ENCODE measurements at regions not wholly inside any gene's neighbourhood (a gene's known extent, or its start where the extent isn't known, plus 50 kb on each side); places are given as distances from the start of the nearest gene placed in this dataset.
A peak's percentile ranks its signal among the peaks of the same experiment; 100 is the strongest.

- no peak overlapping the region for H3K4me3 ChIP-seq (ENCODE audit: insufficient read depth, low read depth, low read length)
- no peak for DNase-seq
- no peaks in the 10 kb centered on the region; the same call in 1 of the 2 replicates for H3K27me3 ChIP-seq (ENCODE audit: control insufficient read depth, insufficient read depth, low read length)
Observed at GRCh38 chr16:73482310-73482709, 434.4 kb upstream of the ZFHX3 start.

GRCh38 chr16:73480381-73480780 lies 432.5 kb upstream of the ZFHX3 start:
- H3K27me3 ChIP-seq (ENCODE audit: control insufficient read depth, insufficient read depth, low read length), result no peaks in the 10 kb centered on the region; the same call in 1 of the 2 replicates
- peak; percentile 31 for DNase-seq
- H3K36me3 ChIP-seq (replicated peaks; ENCODE audit: control insufficient read depth, insufficient read depth, low read length), result no peaks in the 10 kb centered on the region
- no peak overlapping the region for H3K4me3 ChIP-seq (ENCODE audit: insufficient read depth, low read depth, low read length)

More at GRCh38 chr16:73482310-73482709, 434.4 kb upstream of the ZFHX3 start:
- H3K36me3 ChIP-seq (replicated peaks; ENCODE audit: control insufficient read depth, insufficient read depth, low read length), result no peaks in the 10 kb centered on the region

- DNase-seq, result no peak
Observed at GRCh38 chr16:73473713-73474112, 425.8 kb upstream of the ZFHX3 start.

GRCh38 chr16:73464834-73465233 lies 416.9 kb upstream of the ZFHX3 start:
- Histone ChIP-seq H3K27me3 (ENCODE audit: control insufficient read depth, insufficient read depth, low read length) (no peaks in the 10 kb centered on the region), H3K4me3 (ENCODE audit: insufficient read depth, low read depth, low read length) (no peak overlapping the region), H3K36me3 (replicated peaks; ENCODE audit: control insufficient read depth, insufficient read depth, low read length) (no peaks in the 10 kb centered on the region)
- DNase-seq, result no peak

More at GRCh38 chr16:73473713-73474112, 425.8 kb upstream of the ZFHX3 start:
- H3K27me3 ChIP-seq (ENCODE audit: control insufficient read depth, insufficient read depth, low read length), result no peaks in the 10 kb centered on the region
- H3K4me3 ChIP-seq (ENCODE audit: insufficient read depth, low read depth, low read length), result no peak overlapping the region
- H3K36me3 ChIP-seq (replicated peaks; ENCODE audit: control insufficient read depth, insufficient read depth, low read length), result no peaks in the 10 kb centered on the region

- no peaks in the 10 kb centered on the region for H3K36me3 ChIP-seq (replicated peaks; ENCODE audit: control insufficient read depth, insufficient read depth, low read length)
- no peak overlapping the region for H3K4me3 ChIP-seq (ENCODE audit: insufficient read depth, low read depth, low read length)
- no peak for DNase-seq
- no peaks in the 10 kb centered on the region for H3K27me3 ChIP-seq (ENCODE audit: control insufficient read depth, insufficient read depth, low read length)
Observed at GRCh38 chr16:73459586-73459985, 411.7 kb upstream of the ZFHX3 start.

- no peak overlapping the region for H3K4me3 ChIP-seq (ENCODE audit: insufficient read depth, low read depth, low read length)
- DNase-seq, result no peak
- H3K36me3 ChIP-seq (replicated peaks; ENCODE audit: control insufficient read depth, insufficient read depth, low read length), result no peaks in the 10 kb centered on the region
Observed at GRCh38 chr16:73457851-73458250, 409.9 kb upstream of the ZFHX3 start.

GRCh38 chr16:73448970-73449369 lies 401.0 kb upstream of the ZFHX3 start:
- H3K4me3 ChIP-seq (ENCODE audit: insufficient read depth, low read depth, low read length), result no peak overlapping the region
- no peaks in the 10 kb centered on the region for H3K27me3 ChIP-seq (ENCODE audit: control insufficient read depth, insufficient read depth, low read length)
- no peak for DNase-seq
- H3K36me3 ChIP-seq (replicated peaks; ENCODE audit: control insufficient read depth, insufficient read depth, low read length), result no peaks in the 10 kb centered on the region

More at GRCh38 chr16:73457851-73458250, 409.9 kb upstream of the ZFHX3 start:
- H3K27me3 ChIP-seq (ENCODE audit: control insufficient read depth, insufficient read depth, low read length), result no peaks in the 10 kb centered on the region

- no peak overlapping the region for H3K4me3 ChIP-seq (ENCODE audit: insufficient read depth, low read depth, low read length)
- H3K27me3 ChIP-seq (ENCODE audit: control insufficient read depth, insufficient read depth, low read length), result no peaks in the 10 kb centered on the region
- no peaks in the 10 kb centered on the region for H3K36me3 ChIP-seq (replicated peaks; ENCODE audit: control insufficient read depth, insufficient read depth, low read length)
- DNase-seq, result no peak
Observed at GRCh38 chr16:73447846-73448245, 399.9 kb upstream of the ZFHX3 start.

- Histone ChIP-seq H3K4me3 (ENCODE audit: insufficient read depth, low read depth, low read length) (no peak overlapping the region), H3K27me3 (ENCODE audit: control insufficient read depth, insufficient read depth, low read length) (no peaks in the 10 kb centered on the region), H3K36me3 (replicated peaks; ENCODE audit: control insufficient read depth, insufficient read depth, low read length) (no peaks in the 10 kb centered on the region)
- DNase-seq, result no peak
Observed at GRCh38 chr16:73434621-73435020, 386.7 kb upstream of the ZFHX3 start.

- Histone ChIP-seq H3K27me3 (ENCODE audit: control insufficient read depth, insufficient read depth, low read length) (no peaks in the 10 kb centered on the region), H3K4me3 (ENCODE audit: insufficient read depth, low read depth, low read length) (no peak overlapping the region), H3K36me3 (replicated peaks; ENCODE audit: control insufficient read depth, insufficient read depth, low read length) (no peaks in the 10 kb centered on the region)
- no peak for DNase-seq
Observed at GRCh38 chr16:73433731-73434307, 385.9 kb upstream of the ZFHX3 start.

- H3K27me3 ChIP-seq (ENCODE audit: control insufficient read depth, insufficient read depth, low read length), result no peaks in the 10 kb centered on the region
- H3K36me3 ChIP-seq (replicated peaks; ENCODE audit: control insufficient read depth, insufficient read depth, low read length), result no peaks in the 10 kb centered on the region
- H3K4me3 ChIP-seq (ENCODE audit: insufficient read depth, low read depth, low read length), result no peak overlapping the region
- DNase-seq, result no peak
Observed at GRCh38 chr16:73432850-73433730, 385.2 kb upstream of the ZFHX3 start.

- no peak overlapping the region for H3K4me3 ChIP-seq (ENCODE audit: insufficient read depth, low read depth, low read length)
- H3K27me3 ChIP-seq (ENCODE audit: control insufficient read depth, insufficient read depth, low read length), result no peaks in the 10 kb centered on the region
- DNase-seq, result no peak
- H3K36me3 ChIP-seq (replicated peaks; ENCODE audit: control insufficient read depth, insufficient read depth, low read length), result no peaks in the 10 kb centered on the region
Observed at GRCh38 chr16:73430138-73430537, 382.2 kb upstream of the ZFHX3 start.

GRCh38 chr16:73428121-73428520 lies 380.2 kb upstream of the ZFHX3 start:
- no peak overlapping the region for H3K4me3 ChIP-seq (ENCODE audit: insufficient read depth, low read depth, low read length)
- no peaks in the 10 kb centered on the region for H3K27me3 ChIP-seq (ENCODE audit: control insufficient read depth, insufficient read depth, low read length)
- H3K36me3 ChIP-seq (replicated peaks; ENCODE audit: control insufficient read depth, insufficient read depth, low read length), result no peaks in the 10 kb centered on the region
- DNase-seq, result no peak

GRCh38 chr16:73427164-73427563 lies 379.2 kb upstream of the ZFHX3 start:
- peak; percentile 27 for DNase-seq

GRCh38 chr16:73426433-73427160 lies 378.7 kb upstream of the ZFHX3 start:
- Histone ChIP-seq H3K36me3 (replicated peaks; ENCODE audit: control insufficient read depth, insufficient read depth, low read length) (no peaks in the 10 kb centered on the region), H3K27me3 (ENCODE audit: control insufficient read depth, insufficient read depth, low read length) (no peaks in the 10 kb centered on the region), H3K4me3 (ENCODE audit: insufficient read depth, low read depth, low read length) (no peak overlapping the region)
- DNase-seq, result no peak

More at GRCh38 chr16:73427164-73427563, 379.2 kb upstream of the ZFHX3 start:
- Histone ChIP-seq H3K36me3 (replicated peaks; ENCODE audit: control insufficient read depth, insufficient read depth, low read length) (no peaks in the 10 kb centered on the region), H3K27me3 (ENCODE audit: control insufficient read depth, insufficient read depth, low read length) (no peaks in the 10 kb centered on the region), H3K4me3 (ENCODE audit: insufficient read depth, low read depth, low read length) (no peak overlapping the region)

All from H7 (cell line).